Inflammatory macrophage (primary cell): ENCODE measurements at regions not wholly inside any gene's neighbourhood (a gene's known extent, or its start where the extent isn't known, plus 50 kb on each side); places are given as distances from the start of the nearest gene placed in this dataset.
"Not testable (repeated sequence)": the region's sequence is repeated elsewhere in the genome, so short reads cannot be mapped to it uniquely, and the experiment has no call there.

Experiments used
- DNase-seq, 2 donors: peaks; one replicate each; pipeline ENCODE4 v3.0.0-alpha.2; 2020 to 2022

DNA sequence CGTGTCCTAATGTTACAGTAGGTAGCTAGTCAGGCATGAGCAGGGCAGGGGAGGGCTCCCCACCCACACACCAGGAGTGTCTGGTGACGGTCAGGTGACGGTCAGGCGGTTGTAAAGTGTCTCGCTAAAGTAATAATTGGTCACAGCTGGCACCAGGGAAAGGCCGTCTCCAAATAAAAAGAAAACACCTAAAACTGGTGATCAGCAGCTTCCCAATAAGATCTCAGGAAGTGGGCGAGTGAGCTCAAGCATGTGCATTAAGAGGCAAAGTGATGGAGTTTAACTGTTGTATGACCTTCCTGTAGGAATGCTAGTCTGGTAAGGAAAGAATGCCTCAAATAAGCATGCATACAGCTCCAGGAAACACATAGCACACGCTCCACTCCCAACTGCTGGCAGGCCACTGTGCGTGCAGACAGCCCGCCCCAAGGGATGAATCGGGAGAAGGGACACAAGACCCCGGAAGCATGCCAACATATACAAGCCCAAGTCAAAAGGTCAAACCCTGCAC is 177.1 kb downstream of the RNF144A start:
- no peak for DNase-seq

DNA sequence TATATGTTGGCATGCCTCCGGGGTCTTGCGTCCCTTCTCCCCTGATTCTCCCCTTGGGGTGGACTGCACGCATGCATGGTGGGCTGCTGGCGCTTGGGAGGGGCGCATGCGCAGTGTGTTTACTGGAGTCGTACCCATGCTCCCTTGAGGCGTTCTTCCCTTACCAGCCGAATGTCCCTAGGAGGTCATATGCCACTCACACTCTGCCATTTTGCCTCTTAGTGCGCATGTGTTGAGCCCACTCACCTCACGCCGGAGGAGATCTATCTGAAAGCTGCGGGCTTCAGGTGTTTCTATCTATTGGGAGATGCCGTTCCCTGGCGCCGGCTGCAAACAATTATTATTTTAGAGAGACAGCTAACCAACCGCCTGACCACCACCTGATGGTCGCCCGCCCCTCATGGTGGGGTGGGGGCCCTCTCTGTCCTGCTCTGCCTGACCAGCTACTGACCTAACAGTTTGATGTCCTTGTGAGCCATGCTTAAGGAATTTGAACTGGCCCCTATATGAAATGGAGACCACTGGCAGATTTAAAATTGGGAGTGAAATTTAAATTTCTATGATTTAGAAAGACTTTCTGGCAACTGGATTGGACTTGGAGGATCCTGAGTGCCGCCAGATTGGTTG is 179.6 kb downstream of the RNF144A start:
- no peak for DNase-seq

DNA sequence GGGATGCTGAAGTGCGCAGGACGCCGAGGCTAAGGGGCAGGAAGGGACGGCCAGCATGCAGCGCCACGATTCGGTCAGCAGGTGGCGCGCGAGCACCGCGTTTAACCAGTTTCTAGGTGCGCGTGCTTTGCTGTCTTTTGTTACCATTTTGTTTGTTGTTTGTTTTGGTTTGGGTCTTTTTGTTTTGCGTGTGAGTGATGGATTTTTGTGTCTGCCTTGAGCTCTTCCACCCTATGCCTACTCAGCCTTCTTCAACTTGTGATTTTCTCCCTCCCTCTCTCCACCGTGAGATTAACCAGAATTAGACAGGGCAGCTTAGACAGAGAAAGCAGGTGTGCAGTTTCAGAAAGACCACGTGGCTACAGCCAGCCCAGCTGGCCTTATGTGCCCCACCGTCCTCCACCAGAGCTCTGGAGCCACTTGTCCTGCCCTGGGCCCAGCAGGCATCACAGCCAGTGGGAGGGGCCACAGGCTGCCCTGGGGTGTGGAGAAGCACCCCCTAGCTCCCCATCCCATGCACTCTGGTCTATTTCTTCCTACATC is 180.2 kb downstream of the RNF144A start:
- peak; percentile 66 to 74 for DNase-seq

DNA sequence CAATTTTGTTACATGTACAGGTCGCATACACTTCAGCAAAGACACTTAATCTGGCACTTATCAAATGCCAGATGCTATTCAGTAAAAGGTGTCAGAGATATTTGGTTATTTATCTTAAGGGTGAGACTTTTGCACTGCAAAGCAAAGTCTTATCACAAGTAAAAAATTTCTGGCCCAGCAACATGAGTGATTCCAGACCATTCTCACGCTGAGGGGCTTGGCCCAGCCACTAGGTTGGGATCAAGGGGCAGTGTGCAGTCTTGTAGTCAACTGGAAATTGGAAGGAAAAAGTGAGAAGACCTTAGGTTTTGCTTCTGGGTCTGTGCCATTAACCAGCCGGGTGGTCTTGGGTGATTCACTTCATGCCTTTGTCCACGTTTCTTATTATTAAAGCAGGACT is 181.6 kb downstream of the RNF144A start:
- DNase-seq = no peak

DNA sequence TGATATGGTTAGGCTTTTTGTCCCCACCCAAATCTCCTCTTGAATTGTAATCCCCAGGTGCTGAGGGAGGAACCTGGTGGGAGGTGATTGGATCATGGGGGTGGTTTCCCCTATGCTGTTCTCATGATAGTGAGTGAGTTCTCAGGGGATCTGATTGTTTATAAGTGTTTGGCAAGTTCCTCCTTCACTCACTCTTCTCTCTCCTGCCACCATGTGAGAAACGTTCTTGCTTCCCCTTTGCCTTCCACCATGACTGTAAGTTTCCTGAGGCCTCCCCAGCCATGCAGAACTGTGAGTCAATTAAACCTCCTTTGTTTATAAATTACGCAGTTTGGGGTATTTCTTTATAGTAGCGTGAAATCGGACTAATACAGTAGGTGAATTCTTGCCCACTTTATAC is 182.5 kb downstream of the RNF144A start:
- DNase-seq = not testable (repeated sequence)

DNA sequence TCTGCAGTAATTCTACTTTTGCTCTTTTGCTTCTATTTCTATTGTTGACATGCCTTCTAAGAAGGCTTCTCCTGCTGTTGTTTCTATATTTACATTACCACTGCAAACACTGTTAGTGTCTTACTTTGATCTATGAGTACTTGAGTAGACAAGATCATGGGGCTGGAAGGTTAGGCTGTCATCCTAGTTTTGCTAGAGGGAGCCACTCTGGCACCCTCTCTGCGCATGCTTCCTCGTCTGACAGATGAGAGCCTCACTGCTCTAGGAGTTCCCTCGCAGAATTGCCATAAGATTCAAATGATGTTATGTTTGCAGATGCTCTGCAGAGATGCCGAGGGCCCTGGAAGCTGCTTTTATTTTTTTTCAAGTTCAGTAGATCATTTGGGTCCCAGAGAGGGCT is 185.6 kb downstream of the RNF144A start:
- DNase-seq = no peak

- no peak for DNase-seq
Measured at GRCh38 chr2:7108792-7109532, 191.8 kb downstream of the RNF144A start.

DNA sequence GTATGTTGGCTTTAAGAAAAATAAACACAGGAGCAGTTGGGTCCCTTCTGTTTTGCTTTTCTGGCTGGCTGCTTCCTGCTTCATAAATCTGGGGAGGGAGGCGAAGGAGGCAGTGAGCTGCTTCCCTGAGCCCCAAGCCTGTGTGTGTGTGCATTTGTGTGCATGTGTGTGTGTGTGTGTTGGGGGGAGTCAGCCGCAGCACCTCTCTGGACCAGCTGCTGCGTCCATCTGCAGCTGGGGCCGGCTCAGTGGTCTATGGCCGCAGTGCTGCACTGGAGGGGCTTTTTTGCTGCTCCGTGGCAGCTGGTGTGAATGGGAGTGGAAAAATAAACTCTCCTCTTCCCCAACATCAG is 192.3 kb downstream of the RNF144A start:
- DNase-seq = no peak

DNA sequence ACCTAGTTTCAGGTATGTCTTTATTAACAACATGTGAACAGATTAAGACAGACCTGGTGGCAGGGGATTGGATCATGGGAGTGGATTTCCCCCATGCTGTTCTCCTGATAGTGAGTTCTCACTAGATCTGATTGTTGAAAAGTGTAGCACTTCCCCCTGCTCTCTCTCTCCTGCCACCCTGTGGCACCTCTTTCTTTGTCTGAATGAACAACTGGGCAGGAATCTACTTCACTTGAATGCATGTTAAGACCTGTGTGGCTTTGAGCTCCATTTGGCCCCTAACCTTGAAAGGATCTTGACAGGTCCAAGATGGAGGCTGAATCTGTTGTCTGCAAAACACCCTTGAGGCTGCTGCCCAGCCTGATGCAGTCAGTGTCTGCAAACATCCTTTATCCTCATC is 194.4 kb downstream of the RNF144A start:
- no peak for DNase-seq

DNA sequence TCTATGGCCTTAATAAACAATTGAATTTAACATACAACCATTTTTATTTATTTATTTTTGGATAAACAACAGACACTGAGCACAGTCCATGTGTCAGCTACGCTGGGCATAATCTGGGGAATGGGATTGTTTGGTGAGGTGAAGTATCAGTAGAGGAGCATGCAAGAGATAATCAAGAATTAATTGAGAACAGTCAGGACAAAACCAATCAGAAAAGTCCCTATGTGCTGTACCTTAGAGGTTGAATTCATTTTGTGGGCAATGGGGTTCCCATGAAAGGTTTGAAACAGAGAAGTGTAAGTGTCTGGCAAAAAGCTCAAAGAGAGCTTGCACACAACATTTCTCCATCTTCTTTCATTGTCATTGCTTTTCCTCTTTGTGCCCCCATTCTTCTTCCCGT is 198.2 kb downstream of the RNF144A start:
- no peak for DNase-seq

GRCh38 chr2:7115906-7116305 is 198.7 kb downstream of the RNF144A start:
- DNase-seq = no peak

- no peak for DNase-seq
Measured at GRCh38 chr2:7116511-7116910, 199.3 kb downstream of the RNF144A start.

GRCh38 chr2:7117076-7117475 is 199.9 kb downstream of the RNF144A start:
- no peak for DNase-seq

DNA sequence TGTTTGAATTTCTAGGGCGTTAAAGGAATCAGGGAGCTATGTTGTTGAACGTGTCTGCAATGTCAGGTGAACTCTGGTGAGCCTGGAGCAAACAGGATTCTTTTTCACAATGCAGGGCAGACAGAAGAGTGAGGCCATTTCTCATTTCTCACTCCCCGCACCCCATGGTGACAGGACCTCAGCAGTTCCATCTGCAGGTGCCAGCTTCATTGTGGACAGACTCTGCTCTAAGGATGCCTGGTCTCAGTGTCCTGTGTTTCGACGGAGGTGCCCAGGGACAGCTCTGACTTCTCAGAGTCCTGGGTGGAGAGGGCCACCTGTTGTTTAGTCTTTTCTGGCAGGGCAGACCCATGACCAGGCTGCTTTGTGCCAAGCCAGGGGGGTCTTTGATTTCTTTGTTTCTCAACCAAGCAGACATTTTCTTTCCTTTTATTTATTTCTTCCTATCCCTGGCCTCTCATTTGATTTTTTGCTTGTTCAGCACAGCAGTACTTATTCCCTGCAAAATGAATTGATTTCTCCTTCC is 201.5 kb downstream of the RNF144A start:
- DNase-seq = no peak

GRCh38 chr2:7119132-7119835 is 202.1 kb downstream of the RNF144A start:
- DNase-seq = peak in 1 of 2 donors; percentile 24

DNA sequence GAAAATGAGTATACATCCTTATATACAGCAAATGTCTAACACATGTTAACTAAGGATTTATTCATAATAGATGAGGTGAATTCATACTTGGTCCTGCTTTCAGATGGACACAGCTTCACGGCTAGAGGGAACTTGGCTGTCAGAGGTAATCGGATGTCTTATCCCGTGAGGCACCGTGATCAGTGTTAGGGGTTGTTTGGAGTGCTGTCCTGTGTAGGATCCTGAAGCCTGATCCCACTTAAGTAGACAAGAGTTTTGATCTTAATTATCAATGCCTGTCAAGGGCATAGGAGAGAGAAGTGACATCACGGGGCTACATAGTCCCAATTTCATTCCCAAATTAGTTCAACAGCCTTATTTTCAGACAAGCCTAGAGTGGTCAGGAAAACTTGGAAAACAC is 204.6 kb downstream of the RNF144A start:
- DNase-seq = no peak

GRCh38 chr2:7127156-7127555 is 209.9 kb downstream of the RNF144A start:
- DNase-seq = no peak

GRCh38 chr2:7127687-7128086 is 210.5 kb downstream of the RNF144A start:
- DNase-seq = no peak

- no peak for DNase-seq
Measured at GRCh38 chr2:7131261-7131660, 214.0 kb downstream of the RNF144A start.

GRCh38 chr2:7132753-7133152 is 215.5 kb downstream of the RNF144A start:
- no peak for DNase-seq

DNA sequence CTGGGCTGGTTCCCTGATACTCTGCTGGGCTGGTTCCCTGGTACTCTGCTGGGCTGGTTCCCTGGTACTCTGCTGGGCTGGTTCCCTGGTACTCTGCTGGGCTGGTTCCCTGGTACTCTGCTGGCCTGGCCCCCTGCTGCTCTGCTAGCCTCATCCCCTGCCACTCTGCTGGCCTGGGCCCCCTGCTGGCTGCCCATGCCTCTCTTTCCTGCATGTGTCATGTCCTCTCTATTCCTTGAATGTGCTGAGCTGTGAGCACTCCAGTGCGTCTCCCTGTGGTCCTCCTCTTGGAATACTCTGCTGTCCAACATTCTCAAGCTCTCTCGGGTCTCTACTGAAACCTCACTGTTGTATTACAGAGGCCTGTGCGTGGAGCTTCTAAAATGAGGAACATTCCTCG is 216.3 kb downstream of the RNF144A start:
- DNase-seq = no peak

GRCh38 chr2:7140306-7140705 is 223.1 kb downstream of the RNF144A start:
- DNase-seq = no peak

- no peak for DNase-seq
Measured at GRCh38 chr2:7145707-7146106, 228.5 kb downstream of the RNF144A start.
